Brain microvascular endothelial cell (primary cell): ENCODE measurements at regions not wholly inside any gene's neighbourhood (a gene's known extent, or its start where the extent isn't known, plus 50 kb on each side); places are given as distances from the start of the nearest gene placed in this dataset.
"Not testable (repeated sequence)": the region's sequence is repeated elsewhere in the genome, so short reads cannot be mapped to it uniquely, and the experiment has no call there.

Source experiments
- DNase-seq: peaks from one replicate; pipeline ENCODE4 v3.0.0-alpha.2; 2020
- H3K27ac ChIP-seq: fragments of 250-450 bp; sonication (Bioruptor Pico); 2 replicates; pipeline ENCODE4 v1.5.1; 2020; ENCODE audit warnings: mild to moderate bottlenecking, moderate library complexity
- H3K27me3 ChIP-seq: fragments of 250-450 bp; sonication (Bioruptor Pico); replicated peaks from 2 replicates; pipeline ENCODE4 v1.5.1; 2020; ENCODE audit warnings: mild to moderate bottlenecking
- H3K36me3 ChIP-seq: fragments of 250-450 bp; sonication (Bioruptor Pico); replicated peaks from 2 replicates; pipeline ENCODE4 v1.5.1; 2020; ENCODE audit warnings: mild to moderate bottlenecking
- H3K4me3 ChIP-seq: 2 replicates; pipeline ENCODE4 v1.5.1; 2011; ENCODE audit warnings: low read depth, mild to moderate bottlenecking, control low read depth, low read length, moderate library complexity
- CTCF ChIP-seq: IDR thresholded peaks from 2 replicates; pipeline ENCODE4 v1.5.1; 2011; ENCODE audit warnings: low read depth, mild to moderate bottlenecking, moderate library complexity, low read length, control low read depth, inconsistent platforms; ENCODE audit errors: missing control alignments
- in situ Hi-C: cut with HindIII; loops from 2 replicates; pipeline ENCODE4 v1.10.0; 2017; ENCODE audit warnings: low sequenced_read_pairs, low pct_ligation_motif_present

GRCh38 chr5:116709082-116709481 lies 134.5 kb upstream of the SEMA6A start:
- in situ Hi-C loops, result no loop called here
- Histone ChIP-seq H3K27ac (no peak overlapping the region), H3K4me3 (no peak overlapping the region), H3K27me3 (no peaks in the 10 kb centered on the region), H3K36me3 (no peaks in the 10 kb centered on the region)
- TF ChIP-seq CTCF, result no peak
- DNase-seq, result no peak

DNA sequence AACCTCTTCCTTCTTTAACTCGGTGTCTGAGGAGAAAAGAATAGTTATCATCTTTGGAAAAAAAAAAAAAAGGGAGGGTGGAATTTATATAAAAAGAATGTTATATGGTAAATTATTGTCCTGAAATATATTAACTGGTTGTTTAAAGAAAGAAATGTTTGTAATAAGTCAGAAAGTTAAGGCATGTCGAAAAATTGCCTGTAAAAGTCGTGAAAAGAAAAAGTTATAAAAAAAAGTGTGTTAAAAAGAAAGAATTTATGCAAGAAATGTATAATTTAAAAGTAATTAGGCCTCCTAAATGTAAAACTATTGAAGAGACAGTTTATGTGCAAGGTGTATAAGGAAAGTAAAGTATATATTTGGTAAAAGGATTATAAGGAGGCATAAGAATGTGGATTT lies 130.5 kb upstream of the SEMA6A start:
- H3K27me3 ChIP-seq, DNase-seq, H3K27ac ChIP-seq, in situ Hi-C loops, H3K4me3 ChIP-seq, H3K36me3 ChIP-seq: not testable (repeated sequence)

DNA sequence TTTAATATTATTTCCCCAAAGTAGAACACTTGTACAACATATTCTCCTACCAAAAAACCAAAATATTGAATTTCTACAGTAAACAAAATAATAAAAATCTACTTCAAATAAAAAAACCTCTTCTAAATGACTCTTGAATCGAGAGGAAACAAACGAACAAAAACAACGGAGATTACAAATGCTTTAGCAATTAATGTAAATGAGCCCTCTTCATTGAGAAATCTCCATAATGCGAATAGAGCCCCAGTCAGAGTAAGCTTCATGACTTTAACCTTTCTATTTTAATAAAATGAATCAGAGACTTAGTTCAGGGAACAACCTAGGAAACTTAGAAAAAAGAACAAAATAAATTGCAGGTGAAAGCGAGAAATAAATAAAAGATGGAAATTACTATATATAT lies 129.3 kb upstream of the SEMA6A start:
- no peaks in the 10 kb centered on the region for H3K27me3 ChIP-seq
- no peak overlapping the region for H3K4me3 ChIP-seq
- H3K36me3 ChIP-seq, result no peaks in the 10 kb centered on the region
- TF ChIP-seq CTCF, result no peak
- no peak overlapping the region for H3K27ac ChIP-seq
- in situ Hi-C loops, result no loop called here
- DNase-seq, result no peak

DNA sequence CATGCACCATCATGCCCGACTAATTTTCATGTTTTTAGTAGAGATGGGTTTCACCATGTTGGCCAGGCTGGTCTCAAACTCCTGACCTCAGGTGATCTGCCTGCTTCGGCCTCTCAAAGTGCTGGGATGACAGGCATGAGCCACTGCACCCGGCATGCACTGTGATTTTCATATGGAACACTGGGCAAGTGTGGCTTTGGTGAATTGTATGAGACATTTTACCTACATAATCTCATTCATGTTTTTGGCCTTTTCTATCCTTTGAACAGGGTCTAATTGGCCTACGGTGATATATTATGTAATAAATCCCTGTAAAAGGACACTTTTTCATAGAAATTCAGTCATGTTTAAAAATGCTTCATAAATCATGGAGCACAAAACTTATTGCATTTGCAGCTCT lies 128.7 kb upstream of the SEMA6A start:
- Histone ChIP-seq H3K36me3 (no peaks in the 10 kb centered on the region), H3K27me3 (no peaks in the 10 kb centered on the region), H3K4me3 (no peak overlapping the region), H3K27ac (no peak overlapping the region)
- TF ChIP-seq CTCF, result no peak
- in situ Hi-C loops, result no loop called here
- DNase-seq, result no peak

DNA sequence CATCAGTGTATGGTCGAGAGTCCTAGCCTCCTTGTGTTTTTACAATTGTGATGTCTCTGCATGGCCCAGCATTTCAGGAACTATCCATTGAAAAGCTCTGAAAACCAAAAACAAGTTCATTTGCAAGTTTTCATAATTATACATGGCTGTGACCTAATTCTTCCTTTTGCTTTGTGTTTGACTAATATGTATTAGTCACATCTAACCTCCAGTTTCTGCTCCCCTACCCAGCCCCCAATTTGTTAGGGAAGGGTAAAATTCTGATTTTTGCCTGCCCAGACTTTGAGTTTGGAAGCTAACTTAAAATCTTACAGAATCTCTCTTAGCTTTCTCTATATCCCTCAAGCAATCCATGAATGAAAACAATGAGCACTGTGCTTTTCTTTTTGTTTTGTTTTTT lies 128.2 kb upstream of the SEMA6A start:
- DNase-seq, result no peak
- no peaks in the 10 kb centered on the region for H3K36me3 ChIP-seq
- no peak overlapping the region for H3K27ac ChIP-seq
- no peak for TF ChIP-seq CTCF
- H3K4me3 ChIP-seq, result no peak overlapping the region
- no peaks in the 10 kb centered on the region for H3K27me3 ChIP-seq
- in situ Hi-C loops, result no loop called here

GRCh38 chr5:116699332-116699731 lies 124.7 kb upstream of the SEMA6A start:
- no peak for TF ChIP-seq CTCF
- no peak for DNase-seq
- no peak overlapping the region for H3K27ac ChIP-seq
- no peaks in the 10 kb centered on the region for H3K27me3 ChIP-seq
- H3K36me3 ChIP-seq, result no peaks in the 10 kb centered on the region
- no peak overlapping the region for H3K4me3 ChIP-seq
- in situ Hi-C loops, result no loop called here

DNA sequence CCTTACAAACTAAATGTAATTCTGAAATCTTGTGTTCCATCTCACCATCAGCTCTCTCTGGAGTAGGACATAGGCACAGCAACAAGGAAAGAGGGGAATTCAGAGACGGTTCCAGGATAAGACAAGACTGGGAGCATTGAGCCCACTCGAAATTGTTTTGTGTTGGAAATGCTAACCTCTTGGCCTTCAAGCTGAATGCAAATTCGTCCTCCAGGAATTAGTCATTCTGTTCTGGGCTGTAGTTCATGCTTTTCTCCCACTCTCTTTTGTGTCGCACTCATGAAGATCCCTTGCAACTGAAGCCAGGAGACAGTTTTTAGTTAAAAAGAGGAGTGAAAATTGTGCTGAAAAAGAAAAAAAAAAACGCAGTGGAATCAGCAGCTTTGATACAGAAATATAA lies 121.7 kb upstream of the SEMA6A start:
- H3K36me3 ChIP-seq, result no peaks in the 10 kb centered on the region
- no peak for TF ChIP-seq CTCF
- peak; percentile 13 for DNase-seq
- H3K27ac ChIP-seq, result no peak overlapping the region
- in situ Hi-C loops, result no loop called here
- no peaks in the 10 kb centered on the region for H3K27me3 ChIP-seq
- H3K4me3 ChIP-seq, result no peak overlapping the region
